NK-92 treated with Interleukin-12 subunit alpha and Interleukin-12 subunit beta, amount 100 ng/mL, for 24 hours (cell line): ENCODE measurements at regions not wholly inside any gene's neighbourhood (a gene's known extent, or its start where the extent isn't known, plus 50 kb on each side); places are given as distances from the start of the nearest gene placed in this dataset.
"Not testable (repeated sequence)": the region's sequence is repeated elsewhere in the genome, so short reads cannot be mapped to it uniquely, and the experiment has no call there.

Source experiments
- DNase-seq: peaks from one replicate; lab custom pipeline; 2025; lab: John Stamatoyannopoulos, UW

- no peak for DNase-seq
Measured at GRCh38 chr14:30443368-30444007, 115.5 kb upstream of the G2E3 start.

- no peak for DNase-seq
Measured at GRCh38 chr14:30444451-30444850, 114.5 kb upstream of the G2E3 start.

GRCh38 chr14:30445011-30445793 is 113.8 kb upstream of the G2E3 start:
- DNase-seq = no peak

- DNase-seq = no peak
Measured at GRCh38 chr14:30445852-30446251, 113.1 kb upstream of the G2E3 start.

- DNase-seq = no peak
Measured at GRCh38 chr14:30450631-30451545, 108.1 kb upstream of the G2E3 start.

- no peak for DNase-seq
Measured at GRCh38 chr14:30456296-30456695, 102.7 kb upstream of the G2E3 start.

- DNase-seq = no peak
Measured at GRCh38 chr14:30462358-30462757, 96.6 kb upstream of the G2E3 start.

GRCh38 chr14:30464481-30464880 is 94.5 kb upstream of the G2E3 start:
- DNase-seq = no peak

GRCh38 chr14:30468354-30468753 is 90.6 kb upstream of the G2E3 start:
- no peak for DNase-seq

GRCh38 chr14:30471980-30472379 is 87.0 kb upstream of the G2E3 start:
- DNase-seq = no peak

GRCh38 chr14:30473846-30474696 is 84.9 kb upstream of the G2E3 start:
- DNase-seq = not testable (repeated sequence)

- no peak for DNase-seq
Measured at GRCh38 chr14:30482276-30482675, 76.7 kb upstream of the G2E3 start.

- DNase-seq = no peak
Measured at GRCh38 chr14:30484201-30484600, 74.8 kb upstream of the G2E3 start.

- DNase-seq = no peak
Measured at GRCh38 chr14:30484976-30485375, 74.0 kb upstream of the G2E3 start.

- DNase-seq = no peak
Measured at GRCh38 chr14:30496852-30497251, 62.1 kb upstream of the G2E3 start.

GRCh38 chr14:30499358-30499757 is 59.6 kb upstream of the G2E3 start:
- no peak for DNase-seq

- no peak for DNase-seq
Measured at GRCh38 chr14:30500222-30500621, 58.7 kb upstream of the G2E3 start.

GRCh38 chr14:30507209-30507608 is 51.7 kb upstream of the G2E3 start:
- DNase-seq = no peak
